ENCODE measurements at regions not wholly inside any gene's neighbourhood (a gene's known extent, or its start where the extent isn't known, plus 50 kb on each side); places are given as distances from the start of the nearest gene placed in this dataset.

DNA sequence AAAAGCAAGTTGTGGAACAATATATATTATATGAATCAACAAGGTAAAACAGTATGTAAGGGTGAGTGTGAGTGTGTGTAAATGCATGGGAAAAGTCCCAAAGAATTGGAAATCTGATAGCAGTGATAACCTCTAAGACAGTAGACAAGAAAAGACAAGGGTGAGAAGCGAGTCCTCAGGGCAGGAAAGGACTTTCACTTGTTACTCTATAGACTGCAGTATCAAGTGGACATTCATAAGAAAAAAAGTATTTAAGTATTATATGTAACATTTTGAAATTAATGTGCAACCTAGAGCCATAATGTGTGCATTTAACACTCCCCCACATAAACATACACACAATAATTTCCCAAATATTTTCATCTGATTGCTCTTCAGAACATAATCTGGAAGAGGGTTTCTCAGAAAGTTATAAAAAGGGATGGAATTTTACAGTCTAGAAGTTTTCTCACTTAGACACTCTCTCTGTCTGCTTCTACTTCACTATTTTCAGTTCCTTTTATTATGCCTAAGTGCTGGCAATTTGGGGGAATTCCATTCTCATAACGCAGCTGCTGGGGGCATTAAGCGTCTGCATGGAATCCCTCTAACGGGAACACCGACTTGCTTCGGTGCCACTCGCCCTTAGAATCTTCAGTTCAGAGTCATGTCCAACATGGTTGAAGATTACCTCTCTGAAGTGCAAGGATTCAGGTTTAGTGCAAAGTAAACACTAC, 50.0 kb upstream of the CDIN1 start:
- H3K4me3 Mint-ChIP-seq, result no peak overlapping the region
- no peaks in the 10 kb centered on the region for H3K9me3 Mint-ChIP-seq
- H3K36me3 Mint-ChIP-seq (ENCODE audit: low read depth), result no peaks in the 10 kb centered on the region
- no peak for ATAC-seq (replicated peaks)
- H3K27me3 Mint-ChIP-seq, result peaks cover 31% of the 10 kb centered on the region
- no peaks in the 10 kb centered on the region for H3K4me1 Mint-ChIP-seq
- H3K27ac Mint-ChIP-seq, result no peak overlapping the region

All from activated T-helper 17 cell treated with anti-CD3 and anti-CD28 coated beads, Interleukin-2, amount 50 U/mL, for 72 hours (primary cell).